GM12873 (cell line): ENCODE measurements at regions not wholly inside any gene's neighbourhood (a gene's known extent, or its start where the extent isn't known, plus 50 kb on each side); places are given as distances from the start of the nearest gene placed in this dataset.

Source experiments
- CTCF ChIP-seq: IDR thresholded peaks from 2 replicates; pipeline ENCODE4 v1.5.1; 2012; ENCODE audit warnings: low read depth, mild to moderate bottlenecking, moderate library complexity, low read length, control low read depth; ENCODE audit not compliant: insufficient read depth; ENCODE audit errors: missing control alignments

GRCh38 chr7:55733241-55734140 is 129.1 kb downstream of the SEPTIN14 start:
- TF ChIP-seq CTCF: no peak

GRCh38 chr7:55731931-55732330 is 130.6 kb downstream of the SEPTIN14 start:
- no peak for TF ChIP-seq CTCF

- TF ChIP-seq CTCF: no peak
These were observed 132.4 kb downstream of the SEPTIN14 start for GRCh38 chr7:55730197-55730596.

GRCh38 chr7:55723621-55723941 is 139.0 kb downstream of the SEPTIN14 start:
- TF ChIP-seq CTCF: no peak

- TF ChIP-seq CTCF: no peak
These were observed 85.4 kb upstream of the VOPP1 start for GRCh38 chr7:55657654-55658053.

- TF ChIP-seq CTCF: no peak
These were observed 78.8 kb upstream of the VOPP1 start for GRCh38 chr7:55651057-55651456.

GRCh38 chr7:55649238-55649637 is 76.9 kb upstream of the VOPP1 start:
- TF ChIP-seq CTCF: no peak
